IPS-18c (cell line): ENCODE measurements at regions not wholly inside any gene's neighbourhood (a gene's known extent, or its start where the extent isn't known, plus 50 kb on each side); places are given as distances from the start of the nearest gene placed in this dataset.
"Not testable (repeated sequence)": the region's sequence is repeated elsewhere in the genome, so short reads cannot be mapped to it uniquely, and the experiment has no call there.

Experiments used
- H3K4me3 ChIP-seq: 2 replicates; pipeline ENCODE4 v1.7.0; 2013; ENCODE audit warnings: low read depth, mild to moderate bottlenecking, low read length, moderate library complexity; ENCODE audit not compliant: insufficient read depth
- H3K9me3 ChIP-seq: one replicate; pipeline ENCODE4 v1.6.1; 2013; ENCODE audit warnings: mild to moderate bottlenecking, low read length, moderate library complexity; ENCODE audit not compliant: control insufficient read depth, insufficient read depth

DNA sequence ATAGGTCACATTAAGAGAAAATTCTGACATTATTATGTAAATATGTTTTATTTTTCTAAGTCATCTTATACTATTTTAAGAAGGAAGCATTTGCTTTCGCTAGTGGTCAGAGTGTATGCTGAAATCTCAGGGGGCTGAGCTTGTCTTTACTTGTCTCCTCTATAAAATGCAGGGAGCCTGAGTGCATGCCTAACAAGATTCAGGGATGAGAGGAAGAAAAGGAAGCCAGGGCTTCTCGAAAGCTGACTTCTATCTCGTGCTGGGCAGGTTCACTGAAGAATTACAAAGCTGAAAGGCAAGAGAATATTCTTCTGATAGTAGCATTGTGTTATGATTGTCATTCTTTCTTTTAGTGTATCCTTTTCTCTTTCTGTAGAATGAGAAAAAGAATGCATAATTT lies 467.4 kb downstream of the SOX11 start:
- Histone ChIP-seq H3K9me3 (no peaks in the 10 kb centered on the region), H3K4me3 (no peak overlapping the region)

DNA sequence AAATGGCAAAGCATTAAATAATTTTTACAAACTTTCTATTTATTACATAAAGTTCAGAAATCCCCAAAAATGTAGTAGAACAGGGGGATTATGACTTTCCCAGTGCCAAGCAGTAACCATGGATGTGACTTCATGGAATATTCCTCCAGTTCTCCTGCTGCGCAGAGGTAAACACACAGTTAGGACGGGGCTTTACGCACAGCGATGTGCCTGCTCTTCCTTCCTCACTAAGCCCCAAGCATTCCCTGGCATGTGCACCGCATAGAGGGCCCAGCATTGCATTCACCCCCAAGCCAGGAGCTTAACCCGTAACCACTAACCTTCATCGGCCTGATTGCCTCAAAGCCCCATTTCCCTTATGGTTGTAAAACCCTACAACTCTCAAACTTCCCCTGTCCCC lies 471.7 kb downstream of the SOX11 start:
- Histone ChIP-seq H3K9me3 (no peaks in the 10 kb centered on the region), H3K4me3 (no peak overlapping the region)

GRCh38 chr2:6164986-6165747 lies 473.0 kb downstream of the SOX11 start:
- H3K9me3 ChIP-seq = no peaks in the 10 kb centered on the region
- H3K4me3 ChIP-seq = no peak overlapping the region

DNA sequence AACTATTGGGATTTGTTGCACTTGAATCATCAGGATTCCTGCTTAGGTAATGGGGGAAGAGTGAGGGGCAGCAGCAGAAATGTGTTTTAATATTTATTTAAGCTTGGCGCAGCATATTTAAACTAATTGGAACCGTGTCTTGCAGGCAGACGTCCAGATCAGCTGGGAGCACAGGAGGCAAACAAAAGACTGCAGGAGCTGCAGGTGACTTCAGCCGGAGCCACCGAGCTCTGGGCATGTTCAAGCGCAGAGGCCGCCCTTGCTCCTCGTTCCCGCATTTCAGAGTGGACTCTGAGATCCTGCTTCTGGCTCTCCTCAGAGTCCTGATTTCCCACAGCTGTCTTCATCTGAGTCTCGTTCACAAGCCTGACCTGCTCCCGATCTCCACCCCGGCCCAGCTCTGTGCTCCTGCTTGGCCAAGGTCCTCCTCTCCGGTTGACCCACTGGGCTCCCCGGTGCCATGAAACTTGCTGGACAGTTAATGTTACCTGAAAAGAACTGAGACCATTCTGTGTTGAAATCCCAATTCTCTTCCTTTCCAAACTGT lies 475.5 kb downstream of the SOX11 start:
- H3K4me3 ChIP-seq = no peak overlapping the region
- H3K9me3 ChIP-seq = no peaks in the 10 kb centered on the region

DNA sequence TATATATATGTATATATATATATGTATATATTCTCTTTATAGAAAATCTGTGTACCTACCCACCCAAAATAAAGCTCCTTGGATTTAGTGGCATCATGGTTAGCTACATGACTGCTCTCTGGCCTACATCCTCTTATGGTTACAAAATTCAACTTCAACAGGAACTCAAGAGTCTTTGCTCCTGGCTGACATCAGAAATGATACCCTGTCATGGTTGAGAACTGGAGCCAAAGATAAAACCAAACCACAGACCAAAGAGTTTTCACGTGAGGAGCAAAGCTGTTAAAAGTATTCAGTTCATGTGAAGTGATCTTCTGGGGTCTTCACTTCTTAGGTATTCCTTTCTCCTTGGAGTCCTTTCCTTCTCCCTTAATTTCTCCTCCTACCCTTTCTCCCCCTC lies 476.3 kb downstream of the SOX11 start:
- no peaks in the 10 kb centered on the region for H3K9me3 ChIP-seq

DNA sequence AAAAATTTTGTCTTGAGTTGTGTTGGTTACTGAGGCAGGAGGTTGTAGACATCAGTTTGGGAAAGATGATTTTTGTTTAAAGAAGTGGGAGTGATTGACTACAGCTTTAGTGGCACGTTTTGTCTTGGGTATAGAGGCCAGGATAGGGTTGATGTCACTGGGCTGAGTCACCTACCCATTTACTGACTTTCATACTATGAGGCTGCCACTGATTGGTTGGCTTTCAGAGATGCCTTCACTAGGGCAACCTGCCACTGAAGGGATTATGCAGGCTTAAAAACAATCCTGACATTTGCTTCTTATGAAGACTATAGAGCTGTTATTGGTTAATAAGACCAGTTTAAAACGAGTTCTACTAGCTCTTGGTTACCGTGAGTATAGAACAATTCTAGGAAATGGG lies 479.1 kb downstream of the SOX11 start:
- no peak overlapping the region for H3K4me3 ChIP-seq
- no peaks in the 10 kb centered on the region for H3K9me3 ChIP-seq

More for the DNA sequence above, 476.3 kb downstream of the SOX11 start:
- H3K4me3 ChIP-seq = no peak overlapping the region

DNA sequence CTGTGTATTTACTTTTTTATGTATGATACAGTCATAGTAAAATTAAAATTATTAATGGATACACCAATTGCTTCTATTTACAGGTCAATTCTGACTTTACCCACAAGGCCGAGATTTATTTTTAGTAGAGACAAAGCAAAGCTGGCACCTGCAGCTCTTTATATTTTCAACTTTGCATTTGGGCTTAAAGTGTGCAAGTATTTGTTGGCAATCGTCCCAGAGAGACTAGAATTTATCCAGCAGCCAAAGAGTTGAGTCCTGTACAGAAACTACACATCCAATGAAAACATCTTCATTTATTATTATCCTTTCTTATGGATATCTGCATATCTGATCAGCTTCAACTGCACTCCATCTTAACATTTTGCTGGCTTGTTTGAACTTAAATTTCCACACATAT lies 485.6 kb downstream of the SOX11 start:
- Histone ChIP-seq H3K4me3 (no peak overlapping the region), H3K9me3 (no peaks in the 10 kb centered on the region)

DNA sequence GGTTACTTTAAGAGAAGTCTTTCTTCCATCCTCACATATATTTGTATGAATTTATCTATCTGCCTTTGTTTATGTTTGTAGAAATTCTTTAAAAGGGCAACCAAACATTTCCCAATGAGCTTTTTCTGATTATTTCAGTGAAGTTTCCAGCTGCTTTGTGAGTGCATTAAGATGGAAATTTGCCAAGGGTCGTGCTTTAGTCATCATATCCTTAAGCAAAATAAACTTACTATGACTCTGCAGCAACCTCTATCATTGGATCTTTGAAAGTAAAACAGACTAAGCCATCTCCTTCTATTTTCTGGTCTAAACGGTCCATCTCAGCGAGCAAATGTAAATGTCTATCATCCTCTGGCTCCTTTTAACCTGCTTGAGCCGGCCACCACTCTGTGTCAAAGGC lies 489.3 kb downstream of the SOX11 start:
- H3K4me3 ChIP-seq = no peak overlapping the region
- H3K9me3 ChIP-seq = no peaks in the 10 kb centered on the region

DNA sequence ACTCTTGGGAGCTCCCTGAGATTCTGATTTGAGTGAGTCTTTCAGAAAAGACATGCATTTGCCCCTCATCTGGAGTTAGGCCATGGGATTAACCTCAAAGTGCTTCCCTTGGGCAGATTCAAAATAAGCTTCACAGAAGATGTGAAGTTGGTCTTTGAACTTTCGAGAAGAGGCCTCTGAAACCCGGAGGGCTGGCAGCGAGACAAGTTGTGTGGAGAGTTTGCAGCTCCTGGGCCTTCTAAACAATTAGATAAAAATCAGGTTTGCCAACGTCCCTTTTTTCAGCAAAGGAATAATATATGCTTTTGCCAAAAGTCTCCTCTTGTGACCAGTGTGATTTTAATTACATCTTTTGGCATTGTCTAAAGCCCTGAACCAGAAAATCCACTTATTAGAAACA lies 489.7 kb downstream of the SOX11 start:
- no peak overlapping the region for H3K4me3 ChIP-seq
- no peaks in the 10 kb centered on the region for H3K9me3 ChIP-seq

GRCh38 chr2:6183226-6183625 lies 491.0 kb downstream of the SOX11 start:
- Histone ChIP-seq H3K9me3 (no peaks in the 10 kb centered on the region), H3K4me3 (no peak overlapping the region)

- Histone ChIP-seq H3K4me3 (no peak overlapping the region), H3K9me3 (no peaks in the 10 kb centered on the region)
These were observed 492.5 kb downstream of the SOX11 start for GRCh38 chr2:6184532-6185292.

DNA sequence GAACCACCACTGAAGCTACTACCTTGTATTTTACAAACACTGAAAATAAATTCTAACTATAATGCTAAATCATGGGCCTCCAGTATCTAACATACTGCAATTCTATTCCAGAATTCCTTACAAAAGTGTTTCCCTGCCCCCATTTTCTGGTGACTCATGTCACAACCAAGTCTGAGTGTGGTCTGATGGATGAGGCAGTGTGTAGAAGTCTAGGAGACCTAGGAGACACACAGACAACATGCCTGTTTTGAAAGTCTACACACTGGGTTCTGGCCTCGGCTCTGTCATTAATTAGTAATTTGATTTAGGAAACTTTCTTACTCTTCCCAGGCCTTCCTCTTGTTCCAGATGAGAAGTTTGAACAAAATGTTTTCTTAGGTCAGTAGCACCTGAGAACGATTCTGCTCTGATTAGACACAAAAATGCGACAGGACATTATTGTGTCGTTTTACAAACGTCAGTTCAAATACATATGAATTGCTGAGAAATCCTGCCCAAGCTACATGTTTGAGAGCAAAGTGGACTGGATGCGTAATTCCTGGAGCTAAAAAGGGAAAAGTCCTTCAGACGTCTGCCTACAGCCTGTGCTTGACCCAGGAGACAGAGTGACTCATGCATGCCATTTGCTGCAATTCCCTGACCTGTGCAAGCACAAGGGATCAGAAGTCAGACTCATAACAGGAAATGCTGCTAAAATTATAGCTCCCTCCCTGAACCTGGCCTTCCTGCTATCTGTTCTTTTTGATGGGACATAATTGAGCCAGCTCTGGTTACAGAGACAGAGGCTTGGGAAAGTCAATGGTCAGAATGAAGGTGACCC lies 494.4 kb downstream of the SOX11 start:
- no peaks in the 10 kb centered on the region for H3K9me3 ChIP-seq
- H3K4me3 ChIP-seq = no peak overlapping the region

- no peak overlapping the region for H3K4me3 ChIP-seq
These were observed 504.3 kb downstream of the SOX11 start for GRCh38 chr2:6196449-6196848.

DNA sequence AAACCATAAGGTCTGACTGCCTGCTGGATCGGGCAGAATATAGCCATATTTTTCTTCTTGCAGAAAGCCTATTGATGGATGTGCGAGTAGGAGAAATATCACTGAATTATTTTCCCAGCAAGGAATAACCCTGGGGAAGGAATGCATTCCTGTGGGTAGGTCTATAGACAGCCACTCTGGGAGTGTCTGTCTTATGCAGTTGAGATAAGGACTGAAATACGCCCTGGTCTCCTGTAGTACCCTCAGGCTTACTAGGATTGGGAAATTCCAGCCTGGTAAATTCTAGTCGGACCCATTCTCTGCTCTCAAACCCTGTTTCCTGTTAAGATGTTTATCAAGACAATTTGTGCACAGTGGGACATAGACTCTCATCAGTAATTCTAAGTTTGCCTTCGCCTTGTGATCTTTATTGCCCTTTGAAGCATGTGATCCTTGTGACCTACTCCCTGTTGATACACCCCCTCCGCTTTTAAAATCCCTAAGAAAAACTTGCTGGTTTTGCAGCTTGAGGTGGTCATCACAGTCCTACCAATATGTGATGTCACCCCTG lies 506.3 kb downstream of the SOX11 start:
- H3K9me3 ChIP-seq, H3K4me3 ChIP-seq: not testable (repeated sequence)

More at GRCh38 chr2:6196449-6196848, 504.3 kb downstream of the SOX11 start:
- no peaks in the 10 kb centered on the region for H3K9me3 ChIP-seq

- Histone ChIP-seq H3K9me3 (no peaks in the 10 kb centered on the region), H3K4me3 (no peak overlapping the region)
These were observed 510.6 kb downstream of the SOX11 start for GRCh38 chr2:6202756-6203155.

- H3K4me3 ChIP-seq = no peak overlapping the region
- H3K9me3 ChIP-seq = no peaks in the 10 kb centered on the region
These were observed 511.2 kb downstream of the SOX11 start for GRCh38 chr2:6203291-6203959.

- no peak overlapping the region for H3K4me3 ChIP-seq
- no peaks in the 10 kb centered on the region for H3K9me3 ChIP-seq
These were observed 514.7 kb downstream of the SOX11 start for GRCh38 chr2:6206882-6207281.
